ENCODE measurements at regions not wholly inside any gene's neighbourhood (a gene's known extent, or its start where the extent isn't known, plus 50 kb on each side); places are given as distances from the start of the nearest gene placed in this dataset.

GRCh38 chr2:142650601-142651000 lies 226.9 kb upstream of the KYNU start:
- TF ChIP-seq SIN3A (IDR thresholded peaks at IDR 0.05; ENCODE audit: borderline replicate concordance, insufficient read depth, low read length) (no peak), REST (IDR thresholded peaks at IDR 0.05; ENCODE audit: insufficient read depth in 1 of 2, low read depth in 2 of 2, low read length in 2 of 2) (no peak), FOXP2 (optimal IDR thresholded peaks at IDR 0.05; ENCODE audit: borderline replicate concordance, extremely low read depth, extremely low read length, insufficient read depth) (no peak), TAF1 (IDR thresholded peaks at IDR 0.05; ENCODE audit: borderline replicate concordance, insufficient read depth, low read length) (no peak), POLR2AphosphoS5 (IDR thresholded peaks at IDR 0.05; ENCODE audit: low read depth, low read length) (no peak)

- TF ChIP-seq POLR2AphosphoS5 (IDR thresholded peaks at IDR 0.05; ENCODE audit: low read depth, low read length): no peak
- no peak for TF ChIP-seq TAF1 (IDR thresholded peaks at IDR 0.05; ENCODE audit: borderline replicate concordance, insufficient read depth, low read length)
- no peak for TF ChIP-seq SIN3A (IDR thresholded peaks at IDR 0.05; ENCODE audit: borderline replicate concordance, insufficient read depth, low read length)
- no peak for TF ChIP-seq REST (IDR thresholded peaks at IDR 0.05; ENCODE audit: insufficient read depth in 1 of 2, low read depth in 2 of 2, low read length in 2 of 2)
- TF ChIP-seq FOXP2 (optimal IDR thresholded peaks at IDR 0.05; ENCODE audit: borderline replicate concordance, extremely low read depth, extremely low read length, insufficient read depth): no peak
Observed at GRCh38 chr2:142649581-142649980, 227.9 kb upstream of the KYNU start.

GRCh38 chr2:142642650-142643049 lies 234.8 kb upstream of the KYNU start:
- TF ChIP-seq SIN3A (IDR thresholded peaks at IDR 0.05; ENCODE audit: borderline replicate concordance, insufficient read depth, low read length): no peak
- no peak for TF ChIP-seq FOXP2 (optimal IDR thresholded peaks at IDR 0.05; ENCODE audit: borderline replicate concordance, extremely low read depth, extremely low read length, insufficient read depth)
- no peak for TF ChIP-seq REST (IDR thresholded peaks at IDR 0.05; ENCODE audit: insufficient read depth in 1 of 2, low read depth in 2 of 2, low read length in 2 of 2)
- TF ChIP-seq POLR2AphosphoS5 (IDR thresholded peaks at IDR 0.05; ENCODE audit: low read depth, low read length): no peak
- TF ChIP-seq TAF1 (IDR thresholded peaks at IDR 0.05; ENCODE audit: borderline replicate concordance, insufficient read depth, low read length): no peak

GRCh38 chr2:142629193-142629592 lies 248.3 kb upstream of the KYNU start:
- TF ChIP-seq SIN3A (IDR thresholded peaks at IDR 0.05; ENCODE audit: borderline replicate concordance, insufficient read depth, low read length) (no peak), TAF1 (IDR thresholded peaks at IDR 0.05; ENCODE audit: borderline replicate concordance, insufficient read depth, low read length) (no peak), REST (IDR thresholded peaks at IDR 0.05; ENCODE audit: insufficient read depth in 1 of 2, low read depth in 2 of 2, low read length in 2 of 2) (no peak), FOXP2 (optimal IDR thresholded peaks at IDR 0.05; ENCODE audit: borderline replicate concordance, extremely low read depth, extremely low read length, insufficient read depth) (no peak), POLR2AphosphoS5 (IDR thresholded peaks at IDR 0.05; ENCODE audit: low read depth, low read length) (no peak)

GRCh38 chr2:142621287-142621686 lies 256.2 kb upstream of the KYNU start:
- no peak for TF ChIP-seq TAF1 (IDR thresholded peaks at IDR 0.05; ENCODE audit: borderline replicate concordance, insufficient read depth, low read length)
- TF ChIP-seq REST (IDR thresholded peaks at IDR 0.05; ENCODE audit: insufficient read depth in 1 of 2, low read depth in 2 of 2, low read length in 2 of 2): no peak
- no peak for TF ChIP-seq POLR2AphosphoS5 (IDR thresholded peaks at IDR 0.05; ENCODE audit: low read depth, low read length)
- TF ChIP-seq FOXP2 (optimal IDR thresholded peaks at IDR 0.05; ENCODE audit: borderline replicate concordance, extremely low read depth, extremely low read length, insufficient read depth): no peak
- TF ChIP-seq SIN3A (IDR thresholded peaks at IDR 0.05; ENCODE audit: borderline replicate concordance, insufficient read depth, low read length): no peak
